ENCODE measurements at regions not wholly inside any gene's neighbourhood (a gene's known extent, or its start where the extent isn't known, plus 50 kb on each side); places are given as distances from the start of the nearest gene placed in this dataset.

- H3K4me1 ChIP-seq (ENCODE audit: control insufficient read depth, insufficient read depth, low read length): no peaks in the 10 kb centered on the region
These were observed 119.8 kb upstream of the SLC25A33 start for GRCh38 chr1:9419369-9420041.

DNA sequence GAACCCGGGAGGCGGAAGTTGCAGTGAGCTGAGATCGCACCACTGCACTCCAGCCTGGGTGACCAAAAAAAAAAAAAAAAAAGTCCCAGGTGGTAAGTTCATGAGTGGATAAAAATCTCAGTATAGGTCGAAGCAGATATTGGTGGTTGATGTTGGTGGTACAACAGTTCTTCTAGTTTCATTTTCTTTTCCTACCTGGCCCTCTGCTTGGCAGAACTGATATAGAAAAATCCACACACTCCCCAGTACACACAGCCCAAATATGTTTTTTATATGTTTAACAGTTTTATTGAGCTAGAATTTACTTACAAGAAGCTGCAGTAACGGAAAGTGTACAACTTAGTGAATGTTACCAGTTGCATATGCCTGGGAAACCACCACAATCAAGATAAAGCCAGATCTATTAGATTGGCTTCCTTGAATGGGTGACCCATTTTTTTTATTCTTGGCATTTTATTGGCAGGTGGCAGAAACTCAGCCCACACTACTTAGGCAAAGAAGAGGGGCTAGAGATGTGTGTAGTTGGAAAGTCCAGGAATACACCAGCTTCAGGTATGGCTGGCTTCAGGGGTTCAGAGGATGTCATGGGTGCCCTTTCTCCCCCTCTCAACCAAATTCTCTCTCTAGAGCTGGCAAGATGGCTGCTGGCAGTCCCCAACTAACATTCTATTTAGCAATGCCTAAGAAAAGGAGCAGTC, 118.3 kb upstream of the SLC25A33 start:
- Histone ChIP-seq H3K4me1 (ENCODE audit: control insufficient read depth, insufficient read depth, low read length) (no peaks in the 10 kb centered on the region), H3K9me3 (ENCODE audit: control insufficient read depth, low read length) (no peaks in the 10 kb centered on the region), H3K4me3 (ENCODE audit: low read length) (no peak overlapping the region), H3K36me3 (ENCODE audit: control insufficient read depth, insufficient read depth, low read length) (no peaks in the 10 kb centered on the region), H3K27me3 (ENCODE audit: control insufficient read depth, insufficient read depth, low read length) (peaks cover 4% of the 10 kb centered on the region), H3K9ac (ENCODE audit: low read length) (no peak overlapping the region)

More at GRCh38 chr1:9419369-9420041, 119.8 kb upstream of the SLC25A33 start:
- H3K36me3 ChIP-seq (ENCODE audit: control insufficient read depth, insufficient read depth, low read length): no peaks in the 10 kb centered on the region
- peaks cover 4% of the 10 kb centered on the region for H3K27me3 ChIP-seq (ENCODE audit: control insufficient read depth, insufficient read depth, low read length)
- no peaks in the 10 kb centered on the region for H3K9me3 ChIP-seq (ENCODE audit: control insufficient read depth, low read length)
- H3K9ac ChIP-seq (ENCODE audit: low read length): no peak overlapping the region
- no peak overlapping the region for H3K4me3 ChIP-seq (ENCODE audit: low read length)

DNA sequence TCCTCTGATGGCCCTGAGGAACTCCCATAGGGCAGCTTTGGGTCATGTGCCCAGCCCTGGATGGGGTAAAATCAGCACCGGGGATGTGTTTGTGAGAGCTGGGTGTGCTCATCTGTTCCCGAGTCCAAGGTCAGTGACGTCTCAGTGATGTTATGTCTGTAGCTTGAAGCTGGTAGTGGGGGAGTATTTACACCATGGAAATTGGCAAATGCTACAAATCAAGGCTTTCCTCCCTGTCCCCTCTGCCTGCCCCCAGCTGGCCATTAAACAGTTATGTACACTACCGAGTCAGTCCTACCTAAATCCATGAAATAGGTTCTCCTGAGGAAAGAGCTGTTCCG, 117.8 kb upstream of the SLC25A33 start:
- peaks cover 4% of the 10 kb centered on the region for H3K27me3 ChIP-seq (ENCODE audit: control insufficient read depth, insufficient read depth, low read length)
- H3K9ac ChIP-seq (ENCODE audit: low read length): no peak overlapping the region
- H3K4me3 ChIP-seq (ENCODE audit: low read length): no peak overlapping the region
- H3K4me1 ChIP-seq (ENCODE audit: control insufficient read depth, insufficient read depth, low read length): no peaks in the 10 kb centered on the region
- H3K9me3 ChIP-seq (ENCODE audit: control insufficient read depth, low read length): no peaks in the 10 kb centered on the region
- no peaks in the 10 kb centered on the region for H3K36me3 ChIP-seq (ENCODE audit: control insufficient read depth, insufficient read depth, low read length)

GRCh38 chr1:9422321-9422720, 116.9 kb upstream of the SLC25A33 start:
- H3K9me3 ChIP-seq (ENCODE audit: control insufficient read depth, low read length): no peaks in the 10 kb centered on the region
- peaks cover 4% of the 10 kb centered on the region for H3K27me3 ChIP-seq (ENCODE audit: control insufficient read depth, insufficient read depth, low read length)
- H3K9ac ChIP-seq (ENCODE audit: low read length): no peak overlapping the region
- no peaks in the 10 kb centered on the region for H3K36me3 ChIP-seq (ENCODE audit: control insufficient read depth, insufficient read depth, low read length)
- H3K4me1 ChIP-seq (ENCODE audit: control insufficient read depth, insufficient read depth, low read length): no peaks in the 10 kb centered on the region
- no peak overlapping the region for H3K4me3 ChIP-seq (ENCODE audit: low read length)

DNA sequence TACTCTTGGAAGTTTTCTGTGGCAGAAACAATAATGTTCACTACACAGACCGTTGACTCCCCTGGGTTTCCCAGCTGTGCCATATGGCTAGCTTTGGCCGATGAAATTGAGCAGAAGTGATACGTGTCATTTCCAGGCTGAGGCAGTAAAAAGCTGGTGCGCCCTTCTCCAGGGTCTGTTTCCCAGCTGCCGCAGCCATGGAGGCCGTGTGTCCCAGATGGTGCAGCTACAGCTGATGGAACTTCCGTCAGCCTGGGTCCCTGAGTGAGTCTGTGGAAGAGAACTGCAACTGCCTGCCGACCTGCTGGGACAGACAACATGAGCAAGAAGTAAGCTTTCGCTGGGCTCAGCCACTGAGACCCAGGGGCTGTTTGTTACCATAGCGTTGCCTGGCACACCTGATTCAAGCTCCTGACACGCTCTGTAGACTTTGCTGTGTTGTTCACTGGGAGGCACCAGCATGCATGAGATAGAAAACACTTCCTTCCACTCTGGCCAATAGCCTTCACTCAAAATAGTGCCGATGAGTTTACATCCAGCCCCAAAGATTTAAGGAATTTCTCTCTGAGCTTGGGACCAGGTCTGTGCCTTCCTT, 116.3 kb upstream of the SLC25A33 start:
- Histone ChIP-seq H3K9me3 (ENCODE audit: control insufficient read depth, low read length) (no peaks in the 10 kb centered on the region), H3K4me1 (ENCODE audit: control insufficient read depth, insufficient read depth, low read length) (peaks cover 1% of the 10 kb centered on the region), H3K4me3 (ENCODE audit: low read length) (no peak overlapping the region), H3K9ac (ENCODE audit: low read length) (no peak overlapping the region), H3K27me3 (ENCODE audit: control insufficient read depth, insufficient read depth, low read length) (peaks cover 4% of the 10 kb centered on the region), H3K36me3 (ENCODE audit: control insufficient read depth, insufficient read depth, low read length) (no peaks in the 10 kb centered on the region)

GRCh38 chr1:9424261-9424660, 115.0 kb upstream of the SLC25A33 start:
- H3K4me1 ChIP-seq (ENCODE audit: control insufficient read depth, insufficient read depth, low read length): peaks cover 10% of the 10 kb centered on the region
- no peak overlapping the region for H3K9ac ChIP-seq (ENCODE audit: low read length)
- no peak overlapping the region for H3K4me3 ChIP-seq (ENCODE audit: low read length)
- no peaks in the 10 kb centered on the region for H3K9me3 ChIP-seq (ENCODE audit: control insufficient read depth, low read length)
- peaks cover 4% of the 10 kb centered on the region for H3K27me3 ChIP-seq (ENCODE audit: control insufficient read depth, insufficient read depth, low read length)
- H3K36me3 ChIP-seq (ENCODE audit: control insufficient read depth, insufficient read depth, low read length): no peaks in the 10 kb centered on the region

- H3K36me3 ChIP-seq (ENCODE audit: control insufficient read depth, insufficient read depth, low read length): no peaks in the 10 kb centered on the region
- H3K4me3 ChIP-seq (ENCODE audit: low read length): no peak overlapping the region
- H3K27me3 ChIP-seq (ENCODE audit: control insufficient read depth, insufficient read depth, low read length): peaks cover 4% of the 10 kb centered on the region
- no peaks in the 10 kb centered on the region for H3K9me3 ChIP-seq (ENCODE audit: control insufficient read depth, low read length)
- peaks cover 15% of the 10 kb centered on the region for H3K4me1 ChIP-seq (ENCODE audit: control insufficient read depth, insufficient read depth, low read length)
- no peak overlapping the region for H3K9ac ChIP-seq (ENCODE audit: low read length)
These were observed 113.4 kb upstream of the SLC25A33 start for GRCh38 chr1:9425859-9426258.

GRCh38 chr1:9426291-9426711, 113.0 kb upstream of the SLC25A33 start:
- no peaks in the 10 kb centered on the region for H3K9me3 ChIP-seq (ENCODE audit: control insufficient read depth, low read length)
- H3K9ac ChIP-seq (ENCODE audit: low read length): no peak overlapping the region
- H3K27me3 ChIP-seq (ENCODE audit: control insufficient read depth, insufficient read depth, low read length): peaks cover 4% of the 10 kb centered on the region
- peaks cover 15% of the 10 kb centered on the region for H3K4me1 ChIP-seq (ENCODE audit: control insufficient read depth, insufficient read depth, low read length)
- no peaks in the 10 kb centered on the region for H3K36me3 ChIP-seq (ENCODE audit: control insufficient read depth, insufficient read depth, low read length)
- H3K4me3 ChIP-seq (ENCODE audit: low read length): no peak overlapping the region

DNA sequence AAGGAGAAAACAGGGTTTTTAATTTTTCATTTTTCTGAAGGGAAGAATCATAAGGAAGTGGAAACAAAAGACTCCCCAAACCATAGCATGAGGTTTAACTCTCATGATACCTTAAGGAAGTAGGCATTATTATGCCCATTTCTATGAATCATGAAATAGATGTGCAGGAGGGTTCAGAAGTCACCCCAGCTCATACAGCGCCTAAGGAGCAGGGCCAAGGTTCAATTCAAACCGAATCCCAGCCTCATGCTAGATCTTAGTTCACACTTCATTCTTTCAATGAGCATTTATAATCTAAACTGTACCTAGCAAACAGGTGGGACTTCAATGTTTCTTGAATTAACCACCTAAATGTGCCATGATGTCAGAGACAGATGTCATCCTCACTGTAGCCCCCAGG, 111.9 kb upstream of the SLC25A33 start:
- Histone ChIP-seq H3K36me3 (ENCODE audit: control insufficient read depth, insufficient read depth, low read length) (no peaks in the 10 kb centered on the region), H3K4me1 (ENCODE audit: control insufficient read depth, insufficient read depth, low read length) (peaks cover 15% of the 10 kb centered on the region), H3K9me3 (ENCODE audit: control insufficient read depth, low read length) (no peaks in the 10 kb centered on the region), H3K9ac (ENCODE audit: low read length) (no peak overlapping the region), H3K27me3 (ENCODE audit: control insufficient read depth, insufficient read depth, low read length) (peaks cover under 1% of the 10 kb centered on the region), H3K4me3 (ENCODE audit: low read length) (no peak overlapping the region)

DNA sequence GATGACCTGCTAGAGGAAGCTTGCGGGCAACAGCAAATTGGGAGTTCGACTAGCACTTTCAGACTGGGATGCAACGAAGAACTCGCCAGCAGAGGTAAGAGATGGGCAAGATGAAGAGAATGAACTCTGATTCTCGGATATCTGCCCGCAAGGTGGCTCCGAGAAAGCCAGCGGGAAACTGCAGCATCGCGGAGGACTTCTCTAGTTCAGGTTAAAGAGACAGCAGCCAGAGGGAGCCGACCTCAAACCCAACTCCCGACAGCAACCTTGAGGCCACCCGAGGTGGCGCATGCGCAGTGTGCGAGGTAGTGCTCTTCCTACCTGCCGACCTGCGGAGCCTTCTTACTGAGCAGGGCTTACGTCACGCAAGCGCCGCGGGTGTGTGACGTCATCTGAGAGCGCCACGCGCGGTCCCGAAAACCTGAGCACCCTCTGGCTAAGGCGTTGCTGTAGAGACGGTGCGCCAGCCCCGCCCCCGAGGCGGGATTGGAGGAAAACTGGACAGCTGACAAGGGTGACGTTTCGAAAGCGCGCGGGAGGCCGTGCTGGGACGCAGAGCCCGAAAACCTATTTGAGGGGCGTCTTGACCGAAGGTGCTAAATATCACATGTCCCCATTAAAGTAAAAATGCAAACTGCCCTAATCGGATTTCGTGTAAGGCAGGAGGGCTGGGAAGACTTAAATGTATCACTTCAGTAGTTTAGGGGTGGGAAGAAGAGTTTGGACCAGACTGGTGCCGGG, 110.5 kb upstream of the SLC25A33 start:
- Histone ChIP-seq H3K4me3 (ENCODE audit: low read length) (peak overlapping the region; percentile 44), H3K9ac (ENCODE audit: low read length) (peak overlapping the region; percentile 65), H3K4me1 (ENCODE audit: control insufficient read depth, insufficient read depth, low read length) (peaks cover 15% of the 10 kb centered on the region)

DNA sequence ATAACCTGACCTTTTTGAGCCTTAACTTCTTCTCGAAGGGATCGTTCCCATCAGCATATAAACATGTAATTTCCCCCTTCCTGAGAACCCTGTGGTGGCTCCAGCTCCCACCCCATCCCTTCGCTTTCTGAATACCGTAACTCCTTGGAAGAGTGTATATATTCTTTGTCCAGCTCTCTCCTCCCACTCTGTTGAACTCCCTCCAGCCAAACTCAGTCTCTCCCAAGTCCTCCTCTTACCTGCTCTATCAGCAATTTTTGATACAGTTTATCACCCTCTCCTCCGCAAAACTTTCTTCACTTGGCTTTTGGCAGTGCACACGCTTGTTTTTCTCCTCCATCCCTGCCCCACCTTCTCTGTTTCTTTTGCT, 109.9 kb upstream of the SLC25A33 start:
- Histone ChIP-seq H3K9me3 (ENCODE audit: control insufficient read depth, low read length) (no peaks in the 10 kb centered on the region), H3K4me1 (ENCODE audit: control insufficient read depth, insufficient read depth, low read length) (peaks cover 15% of the 10 kb centered on the region), H3K4me3 (ENCODE audit: low read length) (peak overlapping the region; percentile 44), H3K9ac (ENCODE audit: low read length) (peak overlapping the region; percentile 65), H3K36me3 (ENCODE audit: control insufficient read depth, insufficient read depth, low read length) (no peaks in the 10 kb centered on the region), H3K27me3 (ENCODE audit: control insufficient read depth, insufficient read depth, low read length) (no peaks in the 10 kb centered on the region)

More for the DNA sequence above, 110.5 kb upstream of the SLC25A33 start:
- no peaks in the 10 kb centered on the region for H3K9me3 ChIP-seq (ENCODE audit: control insufficient read depth, low read length)
- no peaks in the 10 kb centered on the region for H3K36me3 ChIP-seq (ENCODE audit: control insufficient read depth, insufficient read depth, low read length)
- no peaks in the 10 kb centered on the region for H3K27me3 ChIP-seq (ENCODE audit: control insufficient read depth, insufficient read depth, low read length)

Measured in mucosa of stomach (tissue), 1 donor.